RWPE1 (cell line): ENCODE measurements at regions not wholly inside any gene's neighbourhood (a gene's known extent, or its start where the extent isn't known, plus 50 kb on each side); places are given as distances from the start of the nearest gene placed in this dataset.
"Not testable (repeated sequence)": the region's sequence is repeated elsewhere in the genome, so short reads cannot be mapped to it uniquely, and the experiment has no call there.

Experiments used
- CTCF ChIA-PET: fragments of 350-600 bp; sonication (Branson Sonifier 250); formaldehyde crosslinking; extraction: SDS; loops from one replicate; lab custom pipeline; 2021; lab: Yijun Ruan, JAX
- POLR2A ChIA-PET: fragments of 400-600 bp; formaldehyde crosslinking; extraction: SDS; loops from one replicate; lab custom pipeline; 2020; ENCODE audit warnings: antibody characterized with exemption; ENCODE audit not compliant: low non-redundant PET; lab: Yijun Ruan, JAX
- DNase-seq: peaks from one replicate; pipeline ENCODE4 v3.0.0; 2012; ENCODE audit warnings: low spot score
- H3K27ac ChIP-seq: fragments of 450-650 bp; 2 replicates; pipeline ENCODE4 v1.5.1; 2017
- CTCF ChIP-seq: fragments of 450-650 bp; conservative IDR thresholded peaks from 2 replicates; pipeline ENCODE4 v1.5.1; 2017; ENCODE audit warnings: low read depth, mild to moderate bottlenecking

GRCh38 chr4:14415146-14415545 is 587.1 kb upstream of the CPEB2 start:
- CTCF ChIA-PET: no interaction called here
- POLR2A ChIA-PET: no interaction called here
- DNase-seq: no peak
- TF ChIP-seq CTCF: no peak
- H3K27ac ChIP-seq: no peak overlapping the region

- CTCF ChIA-PET: no interaction called here
- no peak for DNase-seq
- TF ChIP-seq CTCF: no peak
- no peak overlapping the region for H3K27ac ChIP-seq
- POLR2A ChIA-PET: no interaction called here
These were observed 582.8 kb upstream of the CPEB2 start for GRCh38 chr4:14419516-14419915.

- DNase-seq, CTCF ChIA-PET: not testable (repeated sequence)
These were observed 576.0 kb upstream of the CPEB2 start for GRCh38 chr4:14426297-14426696.

DNA sequence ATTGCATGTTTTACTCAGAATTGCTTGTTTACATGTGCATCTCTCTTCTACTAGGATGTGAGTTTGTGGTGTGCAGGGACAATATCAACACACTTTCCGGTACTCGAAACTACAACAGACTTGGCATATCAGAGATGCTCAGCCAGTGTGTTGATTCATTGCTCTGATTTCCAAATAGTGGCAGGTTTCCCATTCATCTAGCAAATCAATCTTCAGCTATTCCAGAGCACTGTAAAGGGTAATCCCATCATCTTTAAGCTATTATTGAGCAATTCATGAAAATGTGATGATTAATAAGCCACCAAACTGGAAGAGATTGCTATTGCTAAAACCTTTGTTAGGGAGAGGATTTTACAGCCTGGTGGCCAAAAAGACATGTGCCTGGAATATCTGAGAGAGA is 574.2 kb upstream of the CPEB2 start:
- ChIA-PET POLR2A (no interaction called here), CTCF (no interaction called here)
- DNase-seq: peak; percentile 7
- H3K27ac ChIP-seq: no peak overlapping the region
- TF ChIP-seq CTCF: no peak

More at GRCh38 chr4:14426297-14426696, 576.0 kb upstream of the CPEB2 start:
- H3K27ac ChIP-seq, POLR2A ChIA-PET: not testable (repeated sequence)

GRCh38 chr4:14431155-14432134 is 570.8 kb upstream of the CPEB2 start:
- no peak for DNase-seq
- TF ChIP-seq CTCF: no peak
- POLR2A ChIA-PET: no interaction called here
- CTCF ChIA-PET: no interaction called here
- no peak overlapping the region for H3K27ac ChIP-seq

GRCh38 chr4:14434483-14434882 is 567.8 kb upstream of the CPEB2 start:
- ChIA-PET CTCF (no interaction called here), POLR2A (no interaction called here)
- DNase-seq: no peak
- TF ChIP-seq CTCF: no peak
- no peak overlapping the region for H3K27ac ChIP-seq

GRCh38 chr4:14434916-14435315 is 567.4 kb upstream of the CPEB2 start:
- no peak for TF ChIP-seq CTCF
- no peak for DNase-seq
- no peak overlapping the region for H3K27ac ChIP-seq
- CTCF ChIA-PET: no interaction called here
- POLR2A ChIA-PET: no interaction called here
